Fibroblast of lung (primary cell): ENCODE measurements at regions not wholly inside any gene's neighbourhood (a gene's known extent, or its start where the extent isn't known, plus 50 kb on each side); places are given as distances from the start of the nearest gene placed in this dataset.

Source experiments
- DNase-seq, 2 donors: peaks; one replicate each; pipeline versions ENCODE4 v3.0.0 to v3.0.0-alpha.2; 2010; ENCODE audit warnings: low read depth in 2 of 2
- H2AFZ ChIP-seq: 2 replicates; pipeline ENCODE4 v1.5.1; 2012; ENCODE audit warnings: low read length, control low read depth, inconsistent platforms
- H3K27ac ChIP-seq: 2 replicates; pipeline ENCODE4 v1.5.1; 2011; ENCODE audit warnings: low read length, control low read depth; ENCODE audit not compliant: insufficient read depth
- H3K27me3 ChIP-seq: 2 replicates; pipeline ENCODE4 v1.5.1; 2011; ENCODE audit warnings: mild to moderate bottlenecking, low read length; ENCODE audit not compliant: control insufficient read depth, insufficient read depth
- H3K36me3 ChIP-seq: 2 replicates; pipeline ENCODE4 v1.5.1; 2011; ENCODE audit warnings: low read length; ENCODE audit not compliant: control insufficient read depth, insufficient read depth
- H3K4me1 ChIP-seq: 2 replicates; pipeline ENCODE4 v1.5.1; 2011; ENCODE audit warnings: low read length; ENCODE audit not compliant: control insufficient read depth, insufficient read depth; ENCODE audit errors: extremely low read depth
- H3K4me2 ChIP-seq: 2 replicates; pipeline ENCODE4 v1.5.1; 2011; ENCODE audit warnings: low read length, control low read depth; ENCODE audit not compliant: insufficient read depth; ENCODE audit errors: extremely low read depth
- H3K4me3 ChIP-seq, 4 experiments: fragments of 200-600 bp in 1 of 4; sonication (generic) in 1 of 4; replicated peaks in 1 of 4; 2 replicates each; pipeline ENCODE4 v1.5.1; 2011 to 2016; ENCODE audit warnings: low read length in 4 of 4, low read depth in 3 of 4, mild to moderate bottlenecking in 3 of 4, control low read depth in 2 of 4, inconsistent platforms in 1 of 4, mixed read lengths in 1 of 4; ENCODE audit not compliant: insufficient read depth in 1 of 4; ENCODE audit errors: control extremely low read depth in 1 of 4
- H3K79me2 ChIP-seq: 2 replicates; pipeline ENCODE4 v1.5.1; 2012; ENCODE audit warnings: mild to moderate bottlenecking, low read length, inconsistent platforms; ENCODE audit not compliant: control insufficient read depth, insufficient read depth
- H3K9ac ChIP-seq: 2 replicates; pipeline ENCODE4 v1.5.1; 2011; ENCODE audit warnings: mild to moderate bottlenecking, low read length, control low read depth; ENCODE audit not compliant: insufficient read depth
- H3K9me3 ChIP-seq: 2 replicates; pipeline ENCODE4 v1.5.1; 2012; ENCODE audit warnings: low read depth, low read length; ENCODE audit not compliant: control insufficient read depth, insufficient read depth
- H4K20me1 ChIP-seq: 2 replicates; pipeline ENCODE4 v1.5.1; 2011; ENCODE audit warnings: low read length; ENCODE audit not compliant: control insufficient read depth, insufficient read depth; ENCODE audit errors: extremely low read depth
- CTCF ChIP-seq, 2 donors: IDR thresholded peaks in 1 of 2; conservative IDR thresholded peaks in 1 of 2; 1 replicate in 1 of 2; 2 replicates in 1 of 2; pipeline ENCODE4 v1.5.1; 2011 to 2012; ENCODE audit warnings: low read length in 2 of 2, control low read depth in 1 of 2, inconsistent platforms in 1 of 2, low read depth in 1 of 2, mild to moderate bottlenecking in 1 of 2
- EZH2 ChIP-seq: IDR thresholded peaks from 2 replicates; pipeline ENCODE4 v1.5.1; 2012; ENCODE audit warnings: low read length, control low read depth, mild to moderate bottlenecking; ENCODE audit errors: missing control alignments

GRCh38 chr6:45728674-45729073 is 287.0 kb downstream of the CLIC5 start:
- DNase-seq = peak; percentile 64 to 74
- no peak overlapping the region for H3K9ac ChIP-seq
- H4K20me1 ChIP-seq = no peaks in the 10 kb centered on the region
- no peak overlapping the region for H3K4me2 ChIP-seq
- H3K27me3 ChIP-seq = peaks cover 11% of the 10 kb centered on the region
- H3K79me2 ChIP-seq = no peaks in the 10 kb centered on the region
- TF ChIP-seq EZH2 (no peak), CTCF (conservative IDR thresholded peaks at IDR 0.05 in 1 of 2, IDR thresholded peaks at IDR 0.05 in 1 of 2; ENCODE audit: low read depth in 1 of 2, low read length in 2 of 2) (no peak)
- no peaks in the 10 kb centered on the region for H3K9me3 ChIP-seq
- H2AFZ ChIP-seq = no peak overlapping the region
- no peaks in the 10 kb centered on the region for H3K4me1 ChIP-seq
- no peak overlapping the region for H3K4me3 ChIP-seq
- no peaks in the 10 kb centered on the region for H3K36me3 ChIP-seq
- no peak overlapping the region for H3K27ac ChIP-seq

- Histone ChIP-seq H4K20me1 (no peaks in the 10 kb centered on the region), H3K4me2 (no peak overlapping the region), H3K79me2 (no peaks in the 10 kb centered on the region), H2AFZ (no peak overlapping the region), H3K9ac (no peak overlapping the region), H3K9me3 (no peaks in the 10 kb centered on the region), H3K27me3 (peaks cover 9% of the 10 kb centered on the region), H3K4me3 (no peak overlapping the region), H3K36me3 (no peaks in the 10 kb centered on the region), H3K27ac (no peak overlapping the region), H3K4me1 (no peaks in the 10 kb centered on the region)
- no peak for DNase-seq
- no peak for TF ChIP-seq EZH2
- no peak for TF ChIP-seq CTCF (conservative IDR thresholded peaks at IDR 0.05 in 1 of 2, IDR thresholded peaks at IDR 0.05 in 1 of 2; ENCODE audit: low read depth in 1 of 2, low read length in 2 of 2)
Observed at GRCh38 chr6:45727819-45728449, 287.7 kb downstream of the CLIC5 start.

- peaks cover 2% of the 10 kb centered on the region for H3K27me3 ChIP-seq
Observed at GRCh38 chr6:45727228-45727627, 288.4 kb downstream of the CLIC5 start.

More at GRCh38 chr6:45727228-45727627, 288.4 kb downstream of the CLIC5 start:
- H3K4me3 ChIP-seq = no peak overlapping the region
- H3K4me1 ChIP-seq = no peaks in the 10 kb centered on the region
- H2AFZ ChIP-seq = no peak overlapping the region
- no peaks in the 10 kb centered on the region for H4K20me1 ChIP-seq
- H3K9me3 ChIP-seq = no peaks in the 10 kb centered on the region
- no peaks in the 10 kb centered on the region for H3K36me3 ChIP-seq
- no peaks in the 10 kb centered on the region for H3K79me2 ChIP-seq
- no peak overlapping the region for H3K27ac ChIP-seq
- DNase-seq = peak in 1 of 2 donors; percentile 30
- H3K9ac ChIP-seq = no peak overlapping the region
- TF ChIP-seq EZH2 = no peak
- no peak for TF ChIP-seq CTCF (conservative IDR thresholded peaks at IDR 0.05 in 1 of 2, IDR thresholded peaks at IDR 0.05 in 1 of 2; ENCODE audit: low read depth in 1 of 2, low read length in 2 of 2)
- no peak overlapping the region for H3K4me2 ChIP-seq
